GM23338 (cell line): ENCODE measurements at regions not wholly inside any gene's neighbourhood (a gene's known extent, or its start where the extent isn't known, plus 50 kb on each side); places are given as distances from the start of the nearest gene placed in this dataset.

ENCODE experiments used
- ATAC-seq: fragments of 200-7000 bp; cut with Tn5 transposase; 3 replicates; pipeline ENCODE4 v1.9.1; 2020
- DNase-seq: peaks from one replicate; pipeline ENCODE4 v3.0.0-alpha.2; 2015; ENCODE audit warnings: low spot score
- H2AFZ ChIP-seq: fragments of 200-600 bp; sonication (generic); 2 replicates; pipeline ENCODE4 v1.8.0; 2016; ENCODE audit warnings: antibody characterized with exemption, mild to moderate bottlenecking, moderate library complexity
- H3F3A ChIP-seq: fragments of 200-600 bp; sonication (generic); replicated peaks from 2 replicates; pipeline ENCODE4 v1.8.0; 2017; ENCODE audit warnings: antibody characterized with exemption, mixed run types, low read depth
- H3K27ac ChIP-seq: fragments of 200-600 bp; sonication (generic); 2 replicates; pipeline ENCODE4 v1.6.1; 2016; ENCODE audit warnings: low read depth
- H3K27me3 ChIP-seq: fragments of 200-600 bp; sonication (generic); 2 replicates; pipeline ENCODE4 v1.8.0; 2016; ENCODE audit warnings: mild to moderate bottlenecking, mixed run types, moderate library complexity; ENCODE audit not compliant: insufficient read depth
- H3K36me3 ChIP-seq: fragments of 200-600 bp; sonication (generic); 2 replicates; pipeline ENCODE4 v1.8.0; 2016; ENCODE audit warnings: mild to moderate bottlenecking; ENCODE audit not compliant: insufficient read depth
- H3K4me1 ChIP-seq: fragments of 200-600 bp; sonication (generic); 2 replicates; pipeline ENCODE4 v1.8.0; 2016; ENCODE audit warnings: mild to moderate bottlenecking, moderate library complexity; ENCODE audit not compliant: insufficient read depth
- H3K4me2 ChIP-seq: fragments of 200-600 bp; sonication (generic); 2 replicates; pipeline ENCODE4 v1.7.1; 2017; ENCODE audit warnings: mixed run types
- H3K4me3 ChIP-seq: fragments of 200-600 bp; sonication (generic); 2 replicates; pipeline ENCODE4 v1.6.1; 2016; ENCODE audit warnings: mixed run types
- H3K79me2 ChIP-seq: fragments of 200-600 bp; sonication (generic); replicated peaks from 2 replicates; pipeline ENCODE4 v1.8.0; 2017; ENCODE audit warnings: mild to moderate bottlenecking; ENCODE audit not compliant: insufficient read depth
- H3K9me2 ChIP-seq: fragments of 200-600 bp; sonication (generic); 2 replicates; pipeline ENCODE4 v1.8.0; 2017; ENCODE audit not compliant: insufficient read depth
- H4K20me1 ChIP-seq: fragments of 200-600 bp; sonication (generic); replicated peaks from 2 replicates; pipeline ENCODE4 v1.8.0; 2017; ENCODE audit warnings: mild to moderate bottlenecking; ENCODE audit not compliant: insufficient read depth
- H3K27ac Mint-ChIP-seq: 2 replicates; pipeline ENCODE4 v1.8.0; 2020; ENCODE audit warnings: inconsistent platforms, mild to moderate bottlenecking, moderate library complexity, mixed read lengths
- H3K27me3 Mint-ChIP-seq: 3 replicates; pipeline ENCODE4 v1.8.0; 2022; ENCODE audit warnings: low read depth, mild to moderate bottlenecking, moderate library complexity, mixed read lengths, inconsistent platforms; ENCODE audit not compliant: insufficient read depth, poor library complexity
- H3K36me3 Mint-ChIP-seq: 3 replicates; pipeline ENCODE4 v1.8.0; 2021; ENCODE audit warnings: low read depth, mild to moderate bottlenecking, inconsistent platforms, moderate library complexity, mixed read lengths
- H3K4me1 Mint-ChIP-seq: 3 replicates; pipeline ENCODE4 v1.8.0; 2020; ENCODE audit warnings: mild to moderate bottlenecking, inconsistent platforms, mixed read lengths
- H3K4me3 Mint-ChIP-seq: 3 replicates; pipeline ENCODE4 v1.8.0; 2021; ENCODE audit warnings: moderate library complexity, mild to moderate bottlenecking, inconsistent platforms, mixed read lengths
- H3K9me3 Mint-ChIP-seq: 3 replicates; pipeline ENCODE4 v1.8.0; 2020; ENCODE audit warnings: moderate library complexity, mild to moderate bottlenecking, inconsistent platforms, mixed read lengths
- CREB1 ChIP-seq: fragments of 250-450 bp; sonication (Bioruptor Pico); IDR thresholded peaks from 2 replicates; pipeline ENCODE4 v1.5.0; 2020; ENCODE audit warnings: low read depth, mild to moderate bottlenecking, moderate library complexity
- CTCF ChIP-seq, 2 experiments: fragments of 200-600 bp in 1 of 2; sonication (generic) in 1 of 2; conservative IDR thresholded peaks; 2 replicates each; pipeline versions ENCODE4 v1.5.1 to v1.6.1; 2016 to 2017; ENCODE audit warnings: antibody characterized with exemption in 2 of 2, low read depth in 2 of 2, mild to moderate bottlenecking in 2 of 2, moderate library complexity in 1 of 2
- ETS1 ChIP-seq: IDR thresholded peaks from 2 replicates; pipeline ENCODE4 v1.6.1; 2016; ENCODE audit warnings: antibody characterized with exemption
- EZH2phosphoT487 ChIP-seq: fragments of 200-600 bp; sonication (generic); IDR thresholded peaks from one replicate; pipeline ENCODE4 v1.8.1; 2018; ENCODE audit warnings: antibody characterized with exemption; ENCODE audit not compliant: unreplicated experiment
- JUNB ChIP-seq: IDR thresholded peaks from one replicate; pipeline ENCODE4 v1.6.1; 2016; ENCODE audit warnings: antibody characterized with exemption; ENCODE audit not compliant: unreplicated experiment
- NANOG ChIP-seq: IDR thresholded peaks from 2 replicates; pipeline ENCODE4 v1.6.1; 2016; ENCODE audit warnings: antibody characterized with exemption, borderline replicate concordance
- POLR2AphosphoS5 ChIP-seq: IDR thresholded peaks from 2 replicates; pipeline ENCODE4 v1.6.1; 2016; ENCODE audit warnings: antibody characterized with exemption, low read depth
- REST ChIP-seq: IDR thresholded peaks from one replicate; pipeline ENCODE4 v1.6.1; 2018; ENCODE audit warnings: antibody characterized with exemption; ENCODE audit not compliant: unreplicated experiment
- ZNF462 ChIP-seq: fragments of 250-450 bp; sonication (Bioruptor Pico); IDR thresholded peaks from 2 replicates; pipeline ENCODE4 v1.5.0; 2020; ENCODE audit warnings: mild to moderate bottlenecking, moderate library complexity

GRCh38 chr13:34401696-34402095 lies 540.4 kb upstream of the NBEA start (continued):
- TF ChIP-seq CTCF (conservative IDR thresholded peaks at IDR 0.05; ENCODE audit: low read depth in 2 of 2) (no peak), JUNB (no peak), EZH2phosphoT487 (no peak)

GRCh38 chr13:34405410-34406181 lies 536.5 kb upstream of the NBEA start:
- DNase-seq (no peak), ATAC-seq (no peak)
- peaks cover 3% of the 10 kb centered on the region for H3K27me3 Mint-ChIP-seq
- H3K36me3 Mint-ChIP-seq, result no peaks in the 10 kb centered on the region
- Histone ChIP-seq H3K27ac (no peak overlapping the region), H3K4me2 (no peak overlapping the region), H3K4me3 (no peak overlapping the region), H2AFZ (no peak overlapping the region), H3K9me2 (peaks cover 10% of the 10 kb centered on the region), H3F3A (no peaks in the 10 kb centered on the region), H3K36me3 (no peaks in the 10 kb centered on the region), H4K20me1 (no peaks in the 10 kb centered on the region), H3K27me3 (no peaks in the 10 kb centered on the region), H3K79me2 (no peaks in the 10 kb centered on the region), H3K4me1 (no peaks in the 10 kb centered on the region)
- H3K4me3 Mint-ChIP-seq, result no peak overlapping the region
- H3K4me1 Mint-ChIP-seq, result no peaks in the 10 kb centered on the region
- TF ChIP-seq NANOG (no peak), EZH2phosphoT487 (no peak), CTCF (conservative IDR thresholded peaks at IDR 0.05; ENCODE audit: low read depth in 2 of 2) (no peak), REST (no peak), CREB1 (CRISPR knock-in tag) (no peak), POLR2AphosphoS5 (no peak), ZNF462 (CRISPR knock-in tag) (no peak), ETS1 (no peak)
- no peak overlapping the region for H3K27ac Mint-ChIP-seq
- H3K9me3 Mint-ChIP-seq, result no peaks in the 10 kb centered on the region
